Activated T-cell treated with anti-CD3 and anti-CD28 coated beads for 24 hours (primary cell): ENCODE measurements at regions not wholly inside any gene's neighbourhood (a gene's known extent, or its start where the extent isn't known, plus 50 kb on each side); places are given as distances from the start of the nearest gene placed in this dataset.

Experiments used
- DNase-seq: peaks from one replicate; pipeline ENCODE4 v3.0.0-alpha.2; 2020; ENCODE audit warnings: low read depth

DNA sequence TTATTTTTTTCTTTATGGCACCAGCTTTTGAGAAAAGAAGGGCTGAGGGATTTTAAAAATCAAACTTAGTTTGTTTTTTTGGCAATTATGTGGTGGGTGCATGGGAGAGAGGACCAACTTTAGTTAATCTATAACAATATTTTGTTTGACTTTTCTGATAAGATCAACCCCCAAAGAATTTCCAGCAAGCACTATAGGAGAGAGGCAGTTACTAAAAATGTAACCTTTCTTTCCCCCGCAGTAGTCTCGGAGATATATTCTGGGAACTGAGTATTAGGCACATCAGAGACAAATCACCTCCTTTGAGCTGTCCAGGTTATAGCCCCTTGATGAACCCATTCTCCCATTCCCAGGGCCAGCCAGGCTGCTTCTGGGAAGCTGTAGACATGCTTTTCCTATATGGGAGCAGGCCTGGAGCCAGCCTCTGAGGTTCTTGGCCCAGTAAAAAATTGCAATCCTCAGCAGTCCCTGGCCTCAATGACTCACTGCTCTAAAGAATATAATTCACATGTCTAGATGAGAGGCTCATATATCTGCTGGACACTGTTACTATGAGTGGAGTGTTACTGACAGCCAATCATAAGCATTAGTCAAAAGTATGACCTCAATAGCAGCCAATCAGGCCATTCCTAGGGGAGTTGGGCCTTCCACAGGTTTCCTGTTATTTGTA is 138.3 kb upstream of the AGBL1 start:
- DNase-seq: no peak

DNA sequence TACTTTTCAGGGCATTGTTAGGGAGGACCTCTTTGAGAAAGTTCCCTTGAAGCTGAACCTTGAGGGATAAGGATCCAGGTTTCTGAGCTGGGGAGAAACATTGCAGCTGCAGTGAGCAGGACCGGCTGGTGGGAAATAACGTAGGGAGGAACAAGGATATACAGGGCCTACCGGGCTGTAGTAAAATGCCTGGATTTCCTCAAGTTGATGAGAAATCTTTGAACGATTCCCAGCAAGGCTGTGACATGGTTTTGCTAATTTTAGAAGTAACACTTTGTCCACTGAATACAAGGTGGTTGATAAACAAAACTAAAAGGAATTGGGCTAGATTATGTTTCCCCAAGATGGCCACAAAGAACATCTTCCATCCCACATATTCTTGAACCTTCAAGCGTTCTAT is 137.0 kb upstream of the AGBL1 start:
- DNase-seq: no peak

DNA sequence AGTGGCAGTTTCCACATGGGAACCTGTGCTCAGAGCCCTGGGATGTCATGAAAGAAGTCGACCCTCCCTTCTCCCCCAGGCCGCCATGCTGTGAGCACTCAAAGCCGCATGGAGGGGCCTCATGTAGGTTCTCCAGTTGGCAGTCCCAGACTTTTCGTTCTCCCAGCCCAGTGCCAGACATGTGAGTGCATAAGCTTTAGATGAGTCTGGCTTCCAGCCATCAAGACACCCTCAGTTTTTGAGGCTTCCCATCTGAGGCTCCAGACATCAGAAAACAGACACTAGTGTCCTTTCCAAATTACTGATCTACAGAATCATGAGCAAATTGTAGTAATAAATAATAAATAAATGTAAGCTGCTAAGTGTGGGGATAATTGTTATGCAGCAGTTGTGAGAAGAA is 136.5 kb upstream of the AGBL1 start:
- no peak for DNase-seq

DNA sequence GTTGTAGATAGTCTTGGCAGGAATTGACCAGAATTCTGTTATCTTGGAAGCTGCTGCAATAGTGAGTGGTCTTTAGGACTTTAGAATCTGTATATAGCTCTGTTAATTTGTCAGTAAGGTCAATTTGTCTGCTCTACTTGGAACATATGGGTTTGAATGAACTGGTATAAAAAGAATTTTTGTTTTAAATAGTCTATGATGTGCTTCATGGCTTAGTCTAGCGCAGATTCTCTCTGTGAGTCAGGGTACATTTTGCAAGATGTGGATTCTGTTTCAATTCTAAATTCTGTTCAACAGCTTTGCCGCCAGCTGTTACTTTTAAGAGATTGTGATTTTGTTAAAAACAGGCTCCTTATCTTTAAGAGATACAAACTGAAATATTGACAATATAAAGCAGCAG is 135.9 kb upstream of the AGBL1 start:
- no peak for DNase-seq

DNA sequence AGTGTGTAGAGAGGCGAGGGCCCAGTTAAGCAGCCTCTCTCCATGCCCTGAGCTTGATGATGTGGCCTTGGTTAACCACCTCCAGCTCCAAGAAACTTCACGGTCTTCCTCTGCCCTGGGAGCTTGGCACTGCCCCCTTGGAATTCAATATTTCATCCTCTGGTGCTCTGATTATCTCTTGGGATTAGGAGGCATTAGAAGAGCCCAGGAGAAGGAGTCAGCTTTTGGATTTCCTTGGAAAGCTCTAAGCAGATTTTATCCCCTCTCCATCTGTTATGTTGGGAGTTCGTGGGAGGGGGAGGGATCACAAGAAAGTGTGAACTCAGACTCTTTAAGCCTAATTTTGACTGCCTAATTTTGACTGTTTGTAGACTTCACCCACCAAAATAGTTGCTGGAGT is 132.7 kb upstream of the AGBL1 start:
- DNase-seq: no peak

DNA sequence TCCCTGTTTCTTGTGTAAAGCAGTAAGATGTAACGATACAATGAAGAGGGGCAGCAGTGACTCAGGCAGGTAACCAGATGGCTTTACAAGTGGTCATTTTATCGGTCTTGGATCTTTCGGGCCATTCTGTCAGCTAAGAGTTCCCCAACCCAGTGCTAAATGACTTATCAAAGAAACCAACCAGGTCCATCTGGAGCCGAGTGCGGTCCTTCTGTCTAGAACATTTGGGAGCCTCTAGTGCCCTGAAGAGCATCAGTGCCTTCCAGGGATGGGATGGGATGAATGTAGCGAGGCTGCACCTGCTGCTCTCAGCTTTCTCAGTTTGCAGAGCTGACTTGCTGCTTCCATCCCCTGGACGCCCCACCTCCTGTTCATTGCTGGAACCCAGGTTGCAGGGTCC is 131.7 kb upstream of the AGBL1 start:
- DNase-seq: no peak

DNA sequence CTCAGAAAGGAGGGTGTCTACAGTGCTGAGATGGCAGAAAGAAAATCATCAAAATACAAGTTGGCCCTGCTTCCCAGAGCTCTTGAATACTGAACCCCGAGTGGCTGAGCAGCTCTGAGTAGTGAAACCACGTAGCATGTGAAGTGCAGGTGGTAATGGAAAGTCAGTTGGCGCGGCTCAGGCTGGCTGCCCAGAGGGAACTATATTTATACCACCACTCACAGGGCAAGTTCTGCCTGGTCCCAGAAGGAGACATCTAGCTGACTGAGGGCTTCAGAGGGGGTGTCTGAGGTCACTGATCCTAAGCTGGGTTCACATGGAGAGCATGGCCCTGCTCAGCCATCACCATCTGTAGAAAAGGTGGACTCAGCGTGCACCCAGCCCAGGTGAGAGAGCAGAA is 129.6 kb upstream of the AGBL1 start:
- no peak for DNase-seq

DNA sequence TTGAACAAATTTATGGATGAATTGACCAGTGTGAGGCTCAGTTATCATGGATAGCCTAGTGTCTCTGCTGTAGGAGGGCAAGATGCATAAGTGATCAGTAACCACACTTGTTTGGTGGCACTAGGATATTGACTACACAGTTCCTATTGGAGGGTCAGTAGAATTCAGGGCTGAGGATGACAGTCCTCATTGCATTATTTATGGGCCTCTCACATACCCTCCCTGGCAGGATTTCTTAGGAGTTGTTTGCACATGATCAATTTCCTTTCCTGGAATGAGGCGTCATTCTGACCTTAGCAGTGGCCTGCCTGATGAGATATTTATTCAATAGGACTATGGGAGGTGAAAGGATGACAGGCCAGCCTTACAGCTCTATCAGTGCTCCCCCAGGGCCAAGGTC is 125.1 kb upstream of the AGBL1 start:
- DNase-seq: no peak

DNA sequence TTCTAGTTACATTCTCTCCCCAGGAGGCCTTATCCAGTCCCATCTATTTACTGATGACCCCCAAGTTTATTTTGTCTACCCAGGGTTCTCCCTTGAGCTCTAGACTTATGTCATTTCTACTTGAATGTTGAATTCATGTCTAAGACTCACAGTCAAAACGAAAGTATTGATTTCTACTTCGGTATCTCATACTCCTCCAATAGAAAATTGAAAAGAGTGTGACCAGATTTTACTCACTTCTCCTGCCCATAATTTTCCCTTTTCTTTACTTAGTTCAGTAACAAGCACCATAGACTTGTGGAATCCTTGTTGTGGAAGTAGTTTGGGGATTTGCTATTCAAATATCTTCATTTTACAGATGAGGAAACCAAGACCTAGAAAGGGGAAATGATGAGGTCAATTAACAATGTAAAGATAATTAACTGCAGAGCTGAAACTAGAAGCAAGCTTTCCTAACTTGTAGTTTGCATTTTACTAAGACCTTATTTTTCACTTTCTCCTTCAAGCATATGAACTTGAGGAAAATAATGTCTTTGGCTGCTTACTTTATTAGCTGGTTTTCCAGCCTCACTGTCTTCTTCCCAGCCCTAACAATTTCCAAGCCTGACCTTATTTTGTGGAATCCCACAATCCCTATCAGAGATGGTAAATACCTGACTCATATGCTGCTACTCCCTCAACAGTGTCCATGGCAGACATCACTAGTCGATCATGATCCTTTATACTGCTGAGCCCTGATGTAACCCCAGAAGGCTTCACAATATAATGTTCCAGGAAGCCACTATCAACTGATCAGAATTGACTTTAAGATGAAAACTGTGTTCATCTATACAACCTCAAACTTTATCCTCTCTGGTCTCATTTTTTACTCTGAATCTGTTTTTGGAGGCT is 123.9 kb upstream of the AGBL1 start:
- DNase-seq: no peak

DNA sequence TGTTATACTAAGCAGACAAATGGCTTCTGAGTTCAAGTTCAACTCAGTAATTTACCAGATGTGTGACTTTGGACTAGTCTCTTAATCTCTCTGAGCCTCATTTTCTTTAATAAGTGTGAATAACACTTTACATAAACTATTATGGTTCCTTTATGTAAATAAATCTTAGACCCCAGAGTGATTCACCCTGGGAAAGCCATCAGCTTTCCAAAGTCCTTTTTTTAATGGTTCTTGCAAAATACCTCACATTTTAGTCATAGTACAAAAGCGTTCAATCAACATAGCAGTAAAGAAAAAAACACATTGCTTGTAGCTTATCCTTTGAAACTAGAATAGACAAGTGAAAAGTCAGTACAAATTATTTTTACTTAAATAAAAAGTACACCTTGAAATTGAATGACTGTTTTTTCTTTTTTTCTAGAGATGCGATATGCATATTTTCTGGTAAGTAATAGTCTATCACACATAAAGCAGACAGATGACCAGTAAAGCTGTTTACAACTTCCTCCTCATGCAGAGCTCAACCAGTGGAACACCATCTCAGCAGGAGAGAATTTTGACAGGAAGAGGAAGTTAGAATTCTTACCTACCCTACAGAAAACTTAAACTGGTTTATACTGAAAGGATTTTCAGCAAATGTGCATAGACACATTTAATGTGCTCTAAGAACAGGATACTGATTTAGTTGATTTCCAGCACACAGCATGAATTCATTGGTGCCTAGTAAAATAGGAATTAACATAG is 123.0 kb upstream of the AGBL1 start:
- no peak for DNase-seq

DNA sequence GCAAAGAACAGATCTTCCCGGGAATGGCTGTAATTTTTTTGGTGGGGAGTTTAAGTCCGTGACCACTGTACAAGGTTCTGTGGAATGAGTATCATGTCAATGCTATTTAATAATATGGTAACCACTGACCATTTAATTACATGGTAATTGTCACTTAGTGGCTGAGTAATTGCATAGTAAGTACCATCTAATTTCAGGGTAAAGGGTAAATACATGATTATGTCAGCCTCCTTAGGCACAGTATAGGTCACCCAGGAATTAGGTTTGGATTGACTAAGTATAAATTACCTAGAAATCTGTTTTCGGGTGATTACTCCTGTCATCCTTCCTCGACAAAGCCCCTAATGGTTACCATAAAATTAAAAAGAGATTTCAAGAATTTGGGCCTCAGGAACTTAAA is 120.1 kb upstream of the AGBL1 start:
- no peak for DNase-seq

DNA sequence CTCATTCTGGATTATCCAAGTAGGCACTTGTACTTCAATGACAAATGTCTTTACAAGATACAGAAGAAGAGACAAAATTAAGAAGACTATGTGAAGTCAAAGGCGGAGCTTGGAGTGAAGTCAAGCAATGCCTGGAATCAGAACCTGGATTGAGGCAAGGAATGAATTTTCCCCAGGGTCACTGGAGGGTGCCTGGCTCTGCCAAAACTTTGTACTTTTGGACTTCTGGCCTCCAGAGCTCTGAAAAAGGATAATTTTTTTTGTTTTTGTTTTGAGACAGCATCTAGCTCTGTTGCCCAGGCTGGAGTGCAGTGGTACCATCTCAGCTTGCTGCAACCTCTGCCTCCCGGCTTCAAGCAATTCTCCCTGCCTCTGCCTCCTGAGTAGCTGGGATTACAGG is 119.3 kb upstream of the AGBL1 start:
- DNase-seq: no peak

DNA sequence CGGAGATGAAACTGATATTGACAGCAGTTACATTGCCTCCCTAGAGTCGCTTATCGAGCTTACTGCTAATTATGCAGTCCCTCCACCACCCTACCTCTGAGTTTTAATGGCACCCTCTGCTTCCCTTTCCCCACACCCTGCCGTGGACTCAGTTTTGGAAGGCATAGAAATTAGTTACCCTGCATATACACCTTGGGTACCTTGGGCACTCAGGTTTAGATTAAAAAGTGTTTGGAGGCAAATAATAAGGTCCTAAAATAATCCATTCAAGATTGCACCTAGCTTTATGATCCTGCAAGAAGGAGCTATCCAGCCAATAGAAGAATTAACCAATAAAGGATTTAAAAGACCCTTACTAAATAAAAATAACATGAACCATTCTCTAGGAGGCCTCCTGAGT is 117.8 kb upstream of the AGBL1 start:
- DNase-seq: no peak

DNA sequence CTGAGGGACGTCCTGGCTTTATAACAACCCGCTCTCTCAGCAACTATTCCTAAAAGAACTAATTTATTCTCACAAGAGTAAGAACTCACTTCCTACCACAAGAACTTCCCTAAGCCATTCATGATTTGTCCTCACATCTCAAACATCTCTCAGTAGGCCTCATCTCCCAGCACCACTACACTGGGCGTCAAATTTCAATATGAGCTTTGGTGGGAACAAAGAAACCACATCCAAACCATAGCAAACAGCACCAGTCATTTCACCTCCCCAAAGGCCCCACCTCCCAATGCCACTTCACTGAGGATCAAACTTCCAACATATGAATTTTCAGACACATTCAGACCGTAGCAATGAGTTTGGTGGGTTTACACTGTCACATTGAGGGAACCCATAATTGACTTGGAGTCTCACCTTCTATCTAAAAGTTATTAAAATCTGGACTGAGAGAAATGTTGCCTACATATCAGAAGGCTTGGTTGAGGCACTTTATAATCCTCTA is 116.4 kb upstream of the AGBL1 start:
- DNase-seq: no peak

DNA sequence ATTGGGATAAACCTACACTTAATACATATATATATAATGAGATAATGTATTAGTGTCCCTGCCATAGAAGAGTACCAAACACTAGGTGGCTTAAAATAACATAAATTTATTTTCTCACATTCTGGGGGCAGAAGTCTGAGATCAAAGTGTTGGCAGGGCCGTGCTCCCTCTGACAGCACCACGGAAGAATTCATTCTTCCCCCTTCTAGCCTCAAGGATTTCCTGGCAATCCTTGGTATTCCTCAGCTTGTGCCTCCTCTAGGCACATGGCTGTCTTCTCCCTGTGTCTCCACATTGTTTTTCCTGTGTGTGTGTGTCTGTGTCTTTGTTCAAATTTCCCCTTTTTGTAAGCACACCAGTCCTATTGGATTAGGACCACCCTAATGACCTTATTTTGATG is 115.2 kb upstream of the AGBL1 start:
- no peak for DNase-seq

DNA sequence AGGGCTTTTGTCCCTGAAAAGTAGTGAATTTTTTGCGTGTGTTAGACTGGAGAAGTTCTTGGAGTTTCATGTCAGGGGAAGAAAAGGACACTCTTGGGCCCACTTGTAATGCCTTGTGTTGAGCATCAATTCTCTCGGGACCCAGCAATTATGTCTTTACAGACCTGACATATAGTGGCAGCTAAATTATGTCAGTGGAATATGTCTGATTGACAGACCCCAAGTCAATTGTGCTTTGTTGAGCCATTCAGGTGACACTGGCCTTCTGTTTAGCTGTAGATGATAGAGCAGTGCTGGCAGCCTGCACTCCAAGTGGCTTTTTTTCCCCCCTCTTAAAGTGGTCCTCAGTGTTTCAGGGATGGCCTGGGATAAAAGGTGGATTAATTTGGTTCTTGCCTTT is 112.1 kb upstream of the AGBL1 start:
- DNase-seq: no peak

DNA sequence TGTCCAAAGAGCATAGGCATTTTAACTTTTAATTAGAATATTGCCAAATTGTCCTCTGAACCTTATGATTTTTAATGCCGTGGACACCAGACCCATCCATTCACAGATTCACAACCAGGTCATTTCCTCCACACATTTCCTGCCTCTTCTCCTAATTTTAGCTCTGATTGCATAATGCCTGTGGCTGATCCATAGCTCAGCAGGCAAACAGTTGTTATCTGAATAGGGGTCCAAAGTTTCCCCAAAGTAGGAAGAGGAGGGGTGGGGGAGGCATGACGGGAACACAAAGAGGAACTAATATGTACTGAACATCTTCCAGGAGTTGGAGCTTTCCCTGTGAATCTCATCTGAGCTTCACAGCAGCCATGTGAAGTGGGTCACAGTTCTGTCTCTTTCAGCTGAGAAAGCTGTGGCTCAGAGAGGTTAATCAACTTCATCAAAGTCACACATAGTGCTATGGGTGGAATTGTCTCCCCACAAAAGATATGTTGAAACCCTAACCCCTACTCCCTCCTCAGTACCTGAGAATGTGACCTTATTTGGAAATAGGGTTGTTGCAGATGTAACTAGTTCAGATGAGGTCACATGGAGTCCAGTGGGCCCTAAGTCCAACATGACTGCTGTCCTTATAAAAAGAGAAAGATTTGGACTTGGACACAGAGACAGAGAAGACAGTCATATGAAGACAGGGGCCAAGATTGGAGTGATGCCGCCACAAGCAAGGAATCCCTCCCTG is 106.7 kb upstream of the AGBL1 start:
- DNase-seq: no peak

DNA sequence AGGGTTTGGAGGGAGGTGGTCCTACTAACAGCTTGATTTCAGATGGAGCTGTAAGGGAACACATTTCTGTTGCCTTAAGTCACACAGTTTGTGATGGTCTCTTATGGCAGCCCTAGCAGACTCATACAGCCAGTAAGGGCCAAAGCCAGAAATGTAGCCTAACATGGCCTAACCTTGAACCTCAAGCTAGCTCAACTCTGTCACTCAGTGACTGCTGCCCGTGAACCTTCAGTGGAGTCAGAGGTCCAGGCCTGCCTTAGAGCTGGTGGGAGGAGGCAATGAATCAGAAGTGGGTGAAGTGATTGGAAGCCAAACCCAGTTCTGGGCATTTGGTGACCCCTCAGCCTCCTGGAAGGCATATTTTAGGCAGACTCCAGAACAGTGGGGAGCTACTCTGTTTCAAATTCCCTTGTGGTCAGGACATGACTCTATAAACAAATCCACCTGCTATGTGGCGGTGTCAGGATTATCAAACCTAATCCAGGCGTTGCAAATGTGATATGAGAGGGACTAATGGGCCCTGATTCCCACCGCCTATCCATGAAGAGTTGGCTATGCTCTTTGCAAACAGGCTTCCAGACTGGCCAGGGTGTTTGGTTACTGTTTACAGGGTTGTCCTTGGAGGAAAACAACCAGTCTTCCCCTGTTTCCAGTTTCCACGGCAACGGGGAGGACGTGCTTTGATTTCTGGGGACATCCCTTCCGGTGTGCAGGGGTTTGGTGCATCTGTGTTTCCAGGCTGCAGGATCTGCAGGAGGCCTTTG is 105.9 kb upstream of the AGBL1 start:
- DNase-seq: no peak

DNA sequence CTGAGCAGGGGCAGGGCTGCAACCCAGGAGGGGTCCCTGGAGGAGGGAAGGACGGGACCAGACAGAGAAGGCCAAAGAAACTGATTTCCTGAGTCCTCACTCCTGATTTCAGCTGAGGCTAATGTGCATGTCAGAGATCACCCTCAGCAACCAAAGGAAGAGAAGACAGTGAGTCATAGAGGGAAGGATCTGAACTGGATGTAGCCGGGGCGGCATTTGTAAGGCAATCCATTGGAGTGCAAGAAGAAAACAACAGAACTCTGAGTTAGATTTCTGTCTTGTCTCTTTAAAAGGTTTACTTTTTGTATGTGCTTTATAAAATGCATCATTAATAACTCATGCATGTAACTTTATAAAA is 105.3 kb upstream of the AGBL1 start:
- DNase-seq: no peak

DNA sequence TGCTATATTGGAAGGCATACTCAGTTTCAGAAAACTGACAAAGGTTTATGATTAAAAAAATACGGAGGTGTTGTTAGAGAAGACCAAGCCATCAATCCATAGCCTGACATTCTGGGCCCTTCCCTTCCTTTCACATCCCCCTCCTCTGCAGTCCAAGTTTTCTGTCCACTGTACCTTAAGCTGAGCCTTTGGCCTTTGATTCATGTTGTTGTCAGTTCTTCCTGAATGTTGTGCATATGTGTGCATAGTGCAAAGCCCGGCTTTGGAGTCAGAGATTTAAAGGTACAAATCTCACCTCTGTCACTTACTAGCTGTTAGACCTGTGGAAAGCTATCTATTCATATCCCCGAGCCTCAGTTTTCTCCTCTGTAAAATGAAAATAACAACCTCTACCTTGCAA is 104.9 kb upstream of the AGBL1 start:
- no peak for DNase-seq

DNA sequence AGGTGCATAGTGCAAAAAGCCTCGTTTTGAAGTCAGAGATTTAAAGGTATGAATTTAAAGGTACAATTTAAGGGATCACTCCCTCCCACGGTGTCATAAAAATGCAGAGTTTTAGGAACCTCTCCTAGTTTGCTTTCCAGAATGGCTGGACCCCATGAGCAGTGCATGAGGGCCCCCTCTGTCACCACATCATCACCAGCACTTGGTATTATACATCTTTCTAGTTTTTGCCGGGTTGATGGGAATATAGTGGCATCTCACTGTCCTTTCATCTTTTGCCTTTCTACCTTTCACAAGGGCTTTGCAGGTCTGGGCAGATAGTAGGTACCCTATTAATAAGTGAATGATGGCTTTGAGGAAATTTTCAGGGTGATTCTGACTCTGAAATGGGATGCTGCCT is 103.6 kb upstream of the AGBL1 start:
- no peak for DNase-seq

DNA sequence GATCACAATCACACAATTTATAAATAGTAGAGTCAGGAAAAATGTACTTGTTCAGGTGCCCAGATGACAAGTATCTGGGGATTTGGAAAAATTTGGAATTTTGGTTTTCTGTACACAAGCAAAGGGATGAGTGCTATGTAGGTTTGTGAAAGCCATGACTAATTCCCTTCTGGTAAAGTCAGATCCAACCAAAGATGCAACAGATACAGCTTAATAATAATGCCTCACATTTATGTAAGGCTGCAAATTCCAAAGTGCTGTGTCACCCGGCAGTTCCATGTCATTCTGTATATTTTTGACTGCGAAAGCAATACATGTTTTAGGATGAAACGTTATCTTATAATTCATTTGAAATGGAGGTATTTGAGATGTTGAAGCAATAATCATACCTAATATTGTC is 102.7 kb upstream of the AGBL1 start:
- DNase-seq: no peak
